GM19240 (cell line): ENCODE measurements at regions not wholly inside any gene's neighbourhood (a gene's known extent, or its start where the extent isn't known, plus 50 kb on each side); places are given as distances from the start of the nearest gene placed in this dataset.
"Not testable (repeated sequence)": the region's sequence is repeated elsewhere in the genome, so short reads cannot be mapped to it uniquely, and the experiment has no call there.

ENCODE experiments used
- DNase-seq: peaks from one replicate; pipeline ENCODE4 v3.0.0; 2011; ENCODE audit warnings: low spot score; ENCODE audit not compliant: insufficient read length

GRCh38 chrX:55326985-55327384 is 62.3 kb upstream of the PAGE3 start:
- no peak for DNase-seq

GRCh38 chrX:55335296-55335695 is 70.6 kb upstream of the PAGE3 start:
- no peak for DNase-seq

- DNase-seq: no peak
These were observed 71.5 kb upstream of the PAGE3 start for GRCh38 chrX:55336176-55336575.

- DNase-seq: no peak
These were observed 76.2 kb upstream of the PAGE3 start for GRCh38 chrX:55340896-55341433.

- DNase-seq: peak; percentile 14
These were observed 78.1 kb upstream of the PAGE3 start for GRCh38 chrX:55342533-55343501.

- DNase-seq: no peak
These were observed 91.9 kb upstream of the PAGE3 start for GRCh38 chrX:55356609-55357008.

GRCh38 chrX:55357236-55357635 is 92.5 kb upstream of the PAGE3 start:
- no peak for DNase-seq

- no peak for DNase-seq
These were observed 72.5 kb upstream of the MAGEH1 start for GRCh38 chrX:55379396-55379795.

GRCh38 chrX:55389376-55389775 is 62.6 kb upstream of the MAGEH1 start:
- DNase-seq: no peak

- not testable (repeated sequence) for DNase-seq
These were observed 55.1 kb upstream of the MAGEH1 start for GRCh38 chrX:55396836-55397235.
